ENCODE measurements at regions not wholly inside any gene's neighbourhood (a gene's known extent, or its start where the extent isn't known, plus 50 kb on each side); places are given as distances from the start of the nearest gene placed in this dataset.

- H3K36me3 ChIP-seq (ENCODE audit: control insufficient read depth, low read length), result no peaks in the 10 kb centered on the region
- no peaks in the 10 kb centered on the region for H3K79me2 ChIP-seq (ENCODE audit: control insufficient read depth, low read length)
- H3K4me1 ChIP-seq (ENCODE audit: control insufficient read depth, low read length), result no peaks in the 10 kb centered on the region
- no peaks in the 10 kb centered on the region for H3K9me3 ChIP-seq (ENCODE audit: control insufficient read depth, insufficient read depth, low read length)
- no peak overlapping the region for H3K4me3 ChIP-seq (ENCODE audit: low read length)
- H3K9me2 ChIP-seq (replicated peaks; ENCODE audit: control insufficient read depth, low read length), result no peaks in the 10 kb centered on the region
- TF ChIP-seq EZH2phosphoT487 (IDR thresholded peaks at IDR 0.05; ENCODE audit: borderline replicate concordance, low read length) (no peak), CTCF (IDR thresholded peaks at IDR 0.05; ENCODE audit: low read depth, low read length, poor library complexity, severe bottlenecking) (no peak)
- no peaks in the 10 kb centered on the region for H4K20me1 ChIP-seq (ENCODE audit: control insufficient read depth, insufficient read depth, low read depth, low read length)
- H3K27me3 ChIP-seq (ENCODE audit: control insufficient read depth, low read length), result no peaks in the 10 kb centered on the region
- no peak overlapping the region for H3K27ac ChIP-seq (ENCODE audit: low read depth, low read length)
- H3K4me2 ChIP-seq (ENCODE audit: low read length), result no peak overlapping the region
- no peaks in the 10 kb centered on the region for H3F3A ChIP-seq (ENCODE audit: control insufficient read depth, insufficient read depth)
Observed at GRCh38 chr3:95394286-95394685, 1331.4 kb downstream of the NSUN3 start.

- H3K4me1 ChIP-seq (ENCODE audit: control insufficient read depth, low read length), result no peaks in the 10 kb centered on the region
- TF ChIP-seq CTCF (IDR thresholded peaks at IDR 0.05; ENCODE audit: low read depth, low read length, poor library complexity, severe bottlenecking), result no peak
- no peak for TF ChIP-seq EZH2phosphoT487 (IDR thresholded peaks at IDR 0.05; ENCODE audit: borderline replicate concordance, low read length)
- H3F3A ChIP-seq (ENCODE audit: control insufficient read depth, insufficient read depth), result no peaks in the 10 kb centered on the region
- no peaks in the 10 kb centered on the region for H3K27me3 ChIP-seq (ENCODE audit: control insufficient read depth, low read length)
- no peaks in the 10 kb centered on the region for H3K9me3 ChIP-seq (ENCODE audit: control insufficient read depth, insufficient read depth, low read length)
- H3K27ac ChIP-seq (ENCODE audit: low read depth, low read length), result no peak overlapping the region
- no peaks in the 10 kb centered on the region for H3K36me3 ChIP-seq (ENCODE audit: control insufficient read depth, low read length)
- no peaks in the 10 kb centered on the region for H3K79me2 ChIP-seq (ENCODE audit: control insufficient read depth, low read length)
- H3K9me2 ChIP-seq (replicated peaks; ENCODE audit: control insufficient read depth, low read length), result no peaks in the 10 kb centered on the region
- H4K20me1 ChIP-seq (ENCODE audit: control insufficient read depth, insufficient read depth, low read depth, low read length), result no peaks in the 10 kb centered on the region
- H3K4me3 ChIP-seq (ENCODE audit: low read length), result no peak overlapping the region
- H3K4me2 ChIP-seq (ENCODE audit: low read length), result no peak overlapping the region
Observed at GRCh38 chr3:95399585-95399984, 1336.7 kb downstream of the NSUN3 start.

- H3K79me2 ChIP-seq (ENCODE audit: control insufficient read depth, low read length), result no peaks in the 10 kb centered on the region
- H3K27ac ChIP-seq (ENCODE audit: low read depth, low read length), result no peak overlapping the region
- no peaks in the 10 kb centered on the region for H3K36me3 ChIP-seq (ENCODE audit: control insufficient read depth, low read length)
- H3K4me1 ChIP-seq (ENCODE audit: control insufficient read depth, low read length), result no peaks in the 10 kb centered on the region
- H3K9me3 ChIP-seq (ENCODE audit: control insufficient read depth, insufficient read depth, low read length), result no peaks in the 10 kb centered on the region
- H4K20me1 ChIP-seq (ENCODE audit: control insufficient read depth, insufficient read depth, low read depth, low read length), result no peaks in the 10 kb centered on the region
- no peaks in the 10 kb centered on the region for H3F3A ChIP-seq (ENCODE audit: control insufficient read depth, insufficient read depth)
- no peaks in the 10 kb centered on the region for H3K9me2 ChIP-seq (replicated peaks; ENCODE audit: control insufficient read depth, low read length)
- no peak overlapping the region for H3K4me2 ChIP-seq (ENCODE audit: low read length)
- H3K27me3 ChIP-seq (ENCODE audit: control insufficient read depth, low read length), result no peaks in the 10 kb centered on the region
- no peak for TF ChIP-seq CTCF (IDR thresholded peaks at IDR 0.05; ENCODE audit: low read depth, low read length, poor library complexity, severe bottlenecking)
- no peak for TF ChIP-seq EZH2phosphoT487 (IDR thresholded peaks at IDR 0.05; ENCODE audit: borderline replicate concordance, low read length)
- no peak overlapping the region for H3K4me3 ChIP-seq (ENCODE audit: low read length)
Observed at GRCh38 chr3:95401693-95402092, 1338.8 kb downstream of the NSUN3 start.

Data from DOHH2 (cell line).